Kidney capillary endothelial cell (primary cell): ENCODE measurements at regions not wholly inside any gene's neighbourhood (a gene's known extent, or its start where the extent isn't known, plus 50 kb on each side); places are given as distances from the start of the nearest gene placed in this dataset.
"Not testable (repeated sequence)": the region's sequence is repeated elsewhere in the genome, so short reads cannot be mapped to it uniquely, and the experiment has no call there.

ENCODE experiments used
- DNase-seq: peaks from one replicate; pipeline ENCODE4 v3.0.0-alpha.2; 2018; ENCODE audit warnings: low spot score

- peak; percentile 88 for DNase-seq
Measured at GRCh38 chr16:51538707-51539498, 387.8 kb upstream of the SALL1 start.

GRCh38 chr16:51535591-51535990 is 384.5 kb upstream of the SALL1 start:
- no peak for DNase-seq

- DNase-seq: no peak
Measured at GRCh38 chr16:51532551-51532950, 381.5 kb upstream of the SALL1 start.

- DNase-seq: no peak
Measured at GRCh38 chr16:51531271-51531670, 380.2 kb upstream of the SALL1 start.

- DNase-seq: no peak
Measured at GRCh38 chr16:51527349-51527748, 376.3 kb upstream of the SALL1 start.

- DNase-seq: no peak
Measured at GRCh38 chr16:51526621-51527020, 375.6 kb upstream of the SALL1 start.

GRCh38 chr16:51524555-51525373 is 373.7 kb upstream of the SALL1 start:
- DNase-seq: no peak

- DNase-seq: no peak
Measured at GRCh38 chr16:51524070-51524469, 373.0 kb upstream of the SALL1 start.

GRCh38 chr16:51523400-51523799 is 372.3 kb upstream of the SALL1 start:
- DNase-seq: no peak

- no peak for DNase-seq
Measured at GRCh38 chr16:51522902-51523301, 371.8 kb upstream of the SALL1 start.

GRCh38 chr16:51516960-51517359 is 365.9 kb upstream of the SALL1 start:
- not testable (repeated sequence) for DNase-seq

- DNase-seq: no peak
Measured at GRCh38 chr16:51510416-51510815, 359.3 kb upstream of the SALL1 start.

- DNase-seq: no peak
Measured at GRCh38 chr16:51509336-51509735, 358.3 kb upstream of the SALL1 start.

GRCh38 chr16:51508490-51509212 is 357.6 kb upstream of the SALL1 start:
- no peak for DNase-seq

GRCh38 chr16:51507286-51507685 is 356.2 kb upstream of the SALL1 start:
- DNase-seq: no peak

- DNase-seq: no peak
Measured at GRCh38 chr16:51500306-51500705, 349.2 kb upstream of the SALL1 start.

- no peak for DNase-seq
Measured at GRCh38 chr16:51497541-51498211, 346.6 kb upstream of the SALL1 start.

GRCh38 chr16:51490866-51491265 is 339.8 kb upstream of the SALL1 start:
- no peak for DNase-seq

- no peak for DNase-seq
Measured at GRCh38 chr16:51487880-51488279, 336.8 kb upstream of the SALL1 start.

- DNase-seq: no peak
Measured at GRCh38 chr16:51474414-51475091, 323.5 kb upstream of the SALL1 start.

GRCh38 chr16:51473091-51473490 is 322.0 kb upstream of the SALL1 start:
- no peak for DNase-seq

GRCh38 chr16:51470492-51470891 is 319.4 kb upstream of the SALL1 start:
- DNase-seq: no peak
